ENCODE measurements at regions not wholly inside any gene's neighbourhood (a gene's known extent, or its start where the extent isn't known, plus 50 kb on each side); places are given as distances from the start of the nearest gene placed in this dataset.

DNA sequence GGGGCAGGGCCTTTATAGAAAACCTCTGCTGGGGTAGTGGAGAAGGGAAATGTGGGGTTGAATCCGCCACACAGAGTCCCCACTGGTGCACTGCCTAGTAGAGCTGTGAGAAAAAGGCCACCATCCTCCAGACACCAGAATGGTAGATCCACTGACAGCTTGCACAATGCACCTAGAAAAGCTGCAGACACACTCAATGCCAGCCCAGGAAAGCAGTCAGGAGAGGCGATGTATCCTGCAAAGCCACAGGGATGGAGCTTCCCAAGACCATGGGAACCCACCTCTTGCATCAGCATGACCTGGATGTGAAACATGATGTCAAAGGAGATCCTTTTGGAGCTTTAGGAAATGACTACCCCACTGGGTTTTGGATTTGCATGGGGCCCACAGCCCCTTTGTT is 958.0 kb upstream of the MIR17HG start:
- Histone ChIP-seq H3K27me3 (replicated peaks; ENCODE audit: insufficient read depth) (no peaks in the 10 kb centered on the region), H3K4me3 (no peak overlapping the region), H3K4me1 (replicated peaks) (no peaks in the 10 kb centered on the region), H3K9me3 (no peaks in the 10 kb centered on the region), H3K36me3 (no peaks in the 10 kb centered on the region), H3K27ac (no peak overlapping the region)
- intact Hi-C loops (cut with DNase I) = no loop called here
- no peak for TF ChIP-seq POLR2AphosphoS5 (IDR thresholded peaks at IDR 0.05)
- no peak for TF ChIP-seq POLR2A (IDR thresholded peaks at IDR 0.05)
- TF ChIP-seq, protein P1, sequence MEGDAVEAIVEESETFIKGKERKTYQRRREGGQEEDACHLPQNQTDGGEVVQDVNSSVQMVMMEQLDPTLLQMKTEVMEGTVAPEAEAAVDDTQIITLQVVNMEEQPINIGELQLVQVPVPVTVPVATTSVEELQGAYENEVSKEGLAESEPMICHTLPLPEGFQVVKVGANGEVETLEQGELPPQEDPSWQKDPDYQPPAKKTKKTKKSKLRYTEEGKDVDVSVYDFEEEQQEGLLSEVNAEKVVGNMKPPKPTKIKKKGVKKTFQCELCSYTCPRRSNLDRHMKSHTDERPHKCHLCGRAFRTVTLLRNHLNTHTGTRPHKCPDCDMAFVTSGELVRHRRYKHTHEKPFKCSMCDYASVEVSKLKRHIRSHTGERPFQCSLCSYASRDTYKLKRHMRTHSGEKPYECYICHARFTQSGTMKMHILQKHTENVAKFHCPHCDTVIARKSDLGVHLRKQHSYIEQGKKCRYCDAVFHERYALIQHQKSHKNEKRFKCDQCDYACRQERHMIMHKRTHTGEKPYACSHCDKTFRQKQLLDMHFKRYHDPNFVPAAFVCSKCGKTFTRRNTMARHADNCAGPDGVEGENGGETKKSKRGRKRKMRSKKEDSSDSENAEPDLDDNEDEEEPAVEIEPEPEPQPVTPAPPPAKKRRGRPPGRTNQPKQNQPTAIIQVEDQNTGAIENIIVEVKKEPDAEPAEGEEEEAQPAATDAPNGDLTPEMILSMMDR (IDR thresholded peaks at IDR 0.05) = no peak
- no peak for DNase-seq (ENCODE audit: low spot score)
- WGBS = 94% methylated on average over 2 of the region's 2 CpGs

DNA sequence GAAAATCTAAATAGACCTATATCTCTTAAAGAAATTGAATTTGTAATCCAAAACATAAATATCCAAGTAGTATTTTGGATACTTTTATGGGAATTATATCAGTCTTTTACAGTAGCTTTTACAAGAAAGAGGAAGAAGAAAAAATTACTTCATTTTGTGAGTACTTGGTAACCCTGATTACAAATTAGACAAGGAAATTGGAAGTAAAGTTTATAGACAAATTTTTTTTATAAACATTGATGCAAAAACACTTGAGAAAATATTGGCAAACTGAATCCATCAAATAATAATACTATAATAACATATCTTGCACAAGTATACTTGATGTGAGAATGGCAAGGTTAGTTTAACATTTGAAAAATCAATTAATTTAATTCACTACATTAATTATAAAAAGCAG is 954.1 kb upstream of the MIR17HG start:
- no peak overlapping the region for H3K4me3 ChIP-seq
- no peak overlapping the region for H3K27ac ChIP-seq
- intact Hi-C loops (cut with DNase I) = no loop called here
- H3K36me3 ChIP-seq = no peaks in the 10 kb centered on the region
- H3K4me1 ChIP-seq (replicated peaks) = no peaks in the 10 kb centered on the region
- H3K9me3 ChIP-seq = no peaks in the 10 kb centered on the region
- TF ChIP-seq POLR2AphosphoS5 (IDR thresholded peaks at IDR 0.05) = no peak
- TF ChIP-seq POLR2A (IDR thresholded peaks at IDR 0.05) = no peak
- TF ChIP-seq, protein P1 (IDR thresholded peaks at IDR 0.05) = no peak
- no peaks in the 10 kb centered on the region for H3K27me3 ChIP-seq (replicated peaks; ENCODE audit: insufficient read depth)
- no peak for DNase-seq (ENCODE audit: low spot score)

GRCh38 chr13:90395348-90395747 is 952.1 kb upstream of the MIR17HG start:
- H3K4me3 ChIP-seq = no peak overlapping the region

GRCh38 chr13:90395846-90396245 is 951.6 kb upstream of the MIR17HG start:
- no peak overlapping the region for H3K4me3 ChIP-seq
- H3K27ac ChIP-seq = no peak overlapping the region
- H3K36me3 ChIP-seq = no peaks in the 10 kb centered on the region
- no peak for TF ChIP-seq POLR2AphosphoS5 (IDR thresholded peaks at IDR 0.05)
- no peak for TF ChIP-seq POLR2A (IDR thresholded peaks at IDR 0.05)
- TF ChIP-seq, protein P1 (IDR thresholded peaks at IDR 0.05) = no peak
- no peaks in the 10 kb centered on the region for H3K9me3 ChIP-seq
- no peaks in the 10 kb centered on the region for H3K4me1 ChIP-seq (replicated peaks)
- WGBS = 92% methylated on average over 3 of the region's 3 CpGs
- no peaks in the 10 kb centered on the region for H3K27me3 ChIP-seq (replicated peaks; ENCODE audit: insufficient read depth)
- intact Hi-C loops (cut with DNase I) = no loop called here
- DNase-seq (ENCODE audit: low spot score) = no peak

More at GRCh38 chr13:90395348-90395747, 952.1 kb upstream of the MIR17HG start:
- intact Hi-C loops (cut with DNase I) = no loop called here
- Histone ChIP-seq H3K27ac (no peak overlapping the region), H3K36me3 (no peaks in the 10 kb centered on the region), H3K27me3 (replicated peaks; ENCODE audit: insufficient read depth) (no peaks in the 10 kb centered on the region), H3K9me3 (no peaks in the 10 kb centered on the region), H3K4me1 (replicated peaks) (no peaks in the 10 kb centered on the region)
- no peak for DNase-seq (ENCODE audit: low spot score)
- TF ChIP-seq, protein P1 (IDR thresholded peaks at IDR 0.05) = no peak

GRCh38 chr13:90396266-90396665 is 951.2 kb upstream of the MIR17HG start:
- intact Hi-C loops (cut with DNase I) = no loop called here
- no peaks in the 10 kb centered on the region for H3K36me3 ChIP-seq
- H3K4me1 ChIP-seq (replicated peaks) = no peaks in the 10 kb centered on the region
- TF ChIP-seq POLR2AphosphoS5 (IDR thresholded peaks at IDR 0.05) = no peak
- TF ChIP-seq POLR2A (IDR thresholded peaks at IDR 0.05) = no peak
- TF ChIP-seq, protein P1 (IDR thresholded peaks at IDR 0.05) = no peak
- H3K4me3 ChIP-seq = no peak overlapping the region
- H3K27ac ChIP-seq = no peak overlapping the region
- DNase-seq (ENCODE audit: low spot score) = no peak
- no peaks in the 10 kb centered on the region for H3K27me3 ChIP-seq (replicated peaks; ENCODE audit: insufficient read depth)
- no peaks in the 10 kb centered on the region for H3K9me3 ChIP-seq

All from prostate gland (tissue), 2 donors.